Nephron (organoid): ENCODE measurements at regions not wholly inside any gene's neighbourhood (a gene's known extent, or its start where the extent isn't known, plus 50 kb on each side); places are given as distances from the start of the nearest gene placed in this dataset.

Experiments
- H3K27ac Mint-ChIP-seq, 3 experiments: 2 replicates each; pipeline ENCODE4 v1.8.0; 2020; ENCODE audit warnings: mixed read lengths in 3 of 3, mild to moderate bottlenecking in 2 of 3, moderate library complexity in 1 of 3
- H3K27me3 Mint-ChIP-seq: 2 replicates; pipeline ENCODE4 v1.8.0; 2021; ENCODE audit warnings: low read depth, mild to moderate bottlenecking, moderate library complexity, mixed read lengths
- H3K36me3 Mint-ChIP-seq: 2 replicates; pipeline ENCODE4 v1.8.0; 2020; ENCODE audit warnings: low read depth, mixed read lengths
- H3K4me1 Mint-ChIP-seq: 2 replicates; pipeline ENCODE4 v1.8.0; 2020; ENCODE audit warnings: mixed read lengths
- H3K4me3 Mint-ChIP-seq, 3 experiments: 2 replicates each; pipeline ENCODE4 v1.8.0; 2020; ENCODE audit warnings: mild to moderate bottlenecking in 3 of 3, mixed read lengths in 3 of 3, moderate library complexity in 2 of 3
- H3K9me3 Mint-ChIP-seq: 2 replicates; pipeline ENCODE4 v1.8.0; 2020; ENCODE audit warnings: mixed read lengths
- CTCF ChIP-seq, 3 experiments: fragments of 200-600 bp; sonication (generic); IDR thresholded peaks; one replicate each; pipeline ENCODE4 v1.5.0; 2021; ENCODE audit warnings: antibody characterized with exemption in 3 of 3; ENCODE audit not compliant: unreplicated experiment in 3 of 3

DNA sequence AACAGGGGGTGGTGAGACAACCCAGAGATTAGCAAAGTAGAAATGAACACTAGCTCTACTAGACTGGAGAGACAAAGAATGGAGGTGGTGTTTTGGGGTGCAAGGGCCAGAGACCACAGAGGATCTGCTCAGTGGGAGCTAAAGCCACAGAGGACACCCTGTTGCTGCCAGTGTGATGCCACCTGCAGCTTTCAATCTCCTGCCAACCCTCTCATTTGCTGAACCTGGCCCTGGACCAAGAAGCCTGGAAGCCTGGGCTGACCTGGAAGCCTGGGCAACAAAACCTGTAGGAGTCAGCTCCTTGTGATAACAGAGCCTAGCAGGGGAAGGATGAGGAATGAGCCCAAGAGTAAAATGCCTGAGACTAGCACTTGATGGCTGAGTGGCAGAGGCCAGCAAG, 81.1 kb upstream of the ADO start:
- H3K4me3 Mint-ChIP-seq, result no peak overlapping the region
- no peak overlapping the region for H3K27ac Mint-ChIP-seq
- H3K27me3 Mint-ChIP-seq, result no peaks in the 10 kb centered on the region
- H3K36me3 Mint-ChIP-seq, result no peaks in the 10 kb centered on the region
- no peaks in the 10 kb centered on the region for H3K4me1 Mint-ChIP-seq
- H3K9me3 Mint-ChIP-seq, result no peaks in the 10 kb centered on the region
- no peak for TF ChIP-seq CTCF (IDR thresholded peaks at IDR 0.05; ENCODE audit: unreplicated experiment in 3 of 3)

DNA sequence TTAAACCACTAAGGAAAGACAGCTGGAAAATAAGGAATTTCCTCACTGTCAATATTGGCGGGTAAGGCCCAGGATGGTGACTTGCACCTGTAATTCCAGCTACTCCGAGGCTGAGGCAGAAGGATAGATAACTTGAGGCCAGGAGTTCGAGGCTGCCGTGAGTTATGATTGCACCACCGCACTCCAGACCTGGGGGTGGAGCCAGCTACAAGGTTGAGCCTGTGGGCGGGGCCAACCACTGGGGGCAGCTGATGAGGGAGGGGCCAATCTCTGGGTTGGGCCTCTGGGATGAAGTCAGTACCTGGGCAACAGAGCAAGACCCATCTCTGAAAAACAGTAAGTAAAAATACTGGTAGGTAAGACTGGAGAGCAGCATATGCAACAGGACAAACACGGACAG, 80.1 kb upstream of the ADO start:
- H3K9me3 Mint-ChIP-seq, result no peaks in the 10 kb centered on the region
- H3K36me3 Mint-ChIP-seq, result no peaks in the 10 kb centered on the region
- no peak overlapping the region for H3K4me3 Mint-ChIP-seq
- TF ChIP-seq CTCF (IDR thresholded peaks at IDR 0.05; ENCODE audit: unreplicated experiment in 3 of 3), result no peak
- H3K4me1 Mint-ChIP-seq, result no peaks in the 10 kb centered on the region
- no peak overlapping the region for H3K27ac Mint-ChIP-seq
- no peaks in the 10 kb centered on the region for H3K27me3 Mint-ChIP-seq

GRCh38 chr10:62726142-62726541, 78.4 kb upstream of the ADO start:
- Mint-ChIP-seq H3K4me3 (no peak overlapping the region), H3K4me1 (no peaks in the 10 kb centered on the region), H3K36me3 (no peaks in the 10 kb centered on the region), H3K9me3 (no peaks in the 10 kb centered on the region), H3K27ac (no peak overlapping the region), H3K27me3 (no peaks in the 10 kb centered on the region)
- TF ChIP-seq CTCF (IDR thresholded peaks at IDR 0.05; ENCODE audit: unreplicated experiment in 3 of 3), result no peak

- Mint-ChIP-seq H3K36me3 (no peaks in the 10 kb centered on the region), H3K27ac (no peak overlapping the region), H3K9me3 (no peaks in the 10 kb centered on the region), H3K27me3 (no peaks in the 10 kb centered on the region), H3K4me3 (no peak overlapping the region), H3K4me1 (no peaks in the 10 kb centered on the region)
- TF ChIP-seq CTCF (IDR thresholded peaks at IDR 0.05; ENCODE audit: unreplicated experiment in 3 of 3), result no peak
Measured at GRCh38 chr10:62726638-62727037, 77.9 kb upstream of the ADO start.

- H3K4me1 Mint-ChIP-seq, result no peaks in the 10 kb centered on the region
- H3K27me3 Mint-ChIP-seq, result no peaks in the 10 kb centered on the region
- no peak overlapping the region for H3K27ac Mint-ChIP-seq
- H3K9me3 Mint-ChIP-seq, result no peaks in the 10 kb centered on the region
- no peak overlapping the region for H3K4me3 Mint-ChIP-seq
- TF ChIP-seq CTCF (IDR thresholded peaks at IDR 0.05; ENCODE audit: unreplicated experiment in 3 of 3), result no peak
- H3K36me3 Mint-ChIP-seq, result no peaks in the 10 kb centered on the region
Measured at GRCh38 chr10:62727934-62728333, 76.6 kb upstream of the ADO start.

DNA sequence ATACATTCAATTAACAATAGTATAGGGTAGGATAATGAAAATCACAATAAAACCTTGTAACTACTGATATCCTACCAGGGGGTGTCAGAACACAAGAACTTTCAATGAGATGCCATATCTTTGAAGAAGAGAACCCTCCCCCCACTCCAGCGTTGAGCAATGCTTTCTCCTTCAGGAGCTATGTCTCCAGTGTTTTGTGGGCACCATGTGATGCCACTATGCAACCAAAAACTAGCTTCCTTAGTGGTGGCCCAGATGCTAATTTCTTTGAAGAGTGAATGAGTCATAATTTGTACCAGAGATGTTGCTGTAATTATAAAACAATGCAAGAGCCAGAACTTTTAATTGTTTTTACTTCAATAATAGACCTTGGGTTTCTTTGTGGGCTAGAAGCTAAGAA, 76.0 kb upstream of the ADO start:
- no peaks in the 10 kb centered on the region for H3K9me3 Mint-ChIP-seq
- H3K27ac Mint-ChIP-seq, result no peak overlapping the region
- H3K27me3 Mint-ChIP-seq, result no peaks in the 10 kb centered on the region
- TF ChIP-seq CTCF (IDR thresholded peaks at IDR 0.05; ENCODE audit: unreplicated experiment in 3 of 3), result no peak
- H3K36me3 Mint-ChIP-seq, result no peaks in the 10 kb centered on the region
- no peak overlapping the region for H3K4me3 Mint-ChIP-seq
- H3K4me1 Mint-ChIP-seq, result no peaks in the 10 kb centered on the region
